Loucy (cell line): ENCODE measurements at regions not wholly inside any gene's neighbourhood (a gene's known extent, or its start where the extent isn't known, plus 50 kb on each side); places are given as distances from the start of the nearest gene placed in this dataset.

Source experiments
- H2AFZ ChIP-seq: fragments of 200-600 bp; sonication (generic); 2 replicates; pipeline ENCODE4 v1.6.0; 2016; ENCODE audit warnings: antibody characterized with exemption, mild to moderate bottlenecking, low read length, moderate library complexity
- H3F3A ChIP-seq: fragments of 200-600 bp; 2 replicates; pipeline ENCODE4 v1.6.0; 2016; ENCODE audit warnings: antibody characterized with exemption, low read depth, mild to moderate bottlenecking
- H3K27me3 ChIP-seq: fragments of 200-600 bp; sonication (generic); 2 replicates; pipeline ENCODE4 v1.6.1; 2014; ENCODE audit warnings: low read length, mild to moderate bottlenecking; ENCODE audit not compliant: insufficient read depth, poor library complexity, severe bottlenecking
- H3K36me3 ChIP-seq: fragments of 200-600 bp; sonication (generic); 2 replicates; pipeline ENCODE4 v1.6.1; 2016; ENCODE audit warnings: low read length; ENCODE audit not compliant: insufficient read depth
- H3K4me1 ChIP-seq: fragments of 200-600 bp; sonication (generic); 2 replicates; pipeline ENCODE4 v1.5.1; 2014; ENCODE audit warnings: low read length, mild to moderate bottlenecking; ENCODE audit not compliant: insufficient read depth, poor library complexity, severe bottlenecking
- H3K4me2 ChIP-seq: fragments of 200-600 bp; sonication (generic); 2 replicates; pipeline ENCODE4 v1.6.0; 2014; ENCODE audit warnings: antibody characterized with exemption, low read length, low read depth, mild to moderate bottlenecking; ENCODE audit not compliant: poor library complexity, severe bottlenecking
- H3K4me3 ChIP-seq: fragments of 200-600 bp; sonication (generic); 2 replicates; pipeline ENCODE4 v1.5.1; 2014; ENCODE audit warnings: low read length, mild to moderate bottlenecking, mixed read lengths; ENCODE audit not compliant: poor library complexity, severe bottlenecking
- H3K79me2 ChIP-seq: fragments of 200-600 bp; sonication (generic); 2 replicates; pipeline ENCODE4 v1.6.1; 2014; ENCODE audit warnings: low read length; ENCODE audit not compliant: insufficient read depth
- H3K9ac ChIP-seq: fragments of 200-600 bp; sonication (generic); 2 replicates; pipeline ENCODE4 v1.6.0; 2014; ENCODE audit warnings: mild to moderate bottlenecking, low read depth, low read length, moderate library complexity; ENCODE audit not compliant: poor library complexity, severe bottlenecking
- H3K9me2 ChIP-seq: fragments of 200-600 bp; sonication (generic); replicated peaks from 2 replicates; pipeline ENCODE4 v1.6.1; 2016; ENCODE audit warnings: low read depth, low read length, mixed read lengths
- H3K9me3 ChIP-seq: fragments of 200-600 bp; sonication (generic); 2 replicates; pipeline ENCODE4 v1.6.1; 2014; ENCODE audit warnings: mild to moderate bottlenecking, antibody characterized with exemption, low read length, low read depth; ENCODE audit not compliant: insufficient read depth
- H4K20me1 ChIP-seq: fragments of 200-600 bp; sonication (generic); 2 replicates; pipeline ENCODE4 v1.6.0; 2014; ENCODE audit warnings: antibody characterized with exemption, low read length, mild to moderate bottlenecking; ENCODE audit not compliant: insufficient read depth, poor library complexity, severe bottlenecking
- CTCF ChIP-seq: fragments of 200-600 bp; sonication (generic); conservative IDR thresholded peaks from 2 replicates; pipeline ENCODE4 v1.5.1; 2014; ENCODE audit warnings: mild to moderate bottlenecking, antibody characterized with exemption, low read length
- EZH2phosphoT487 ChIP-seq: fragments of 200-600 bp; IDR thresholded peaks from 2 replicates; pipeline ENCODE4 v1.6.1; 2018; ENCODE audit warnings: antibody characterized with exemption, mild to moderate bottlenecking, moderate library complexity, borderline replicate concordance

DNA sequence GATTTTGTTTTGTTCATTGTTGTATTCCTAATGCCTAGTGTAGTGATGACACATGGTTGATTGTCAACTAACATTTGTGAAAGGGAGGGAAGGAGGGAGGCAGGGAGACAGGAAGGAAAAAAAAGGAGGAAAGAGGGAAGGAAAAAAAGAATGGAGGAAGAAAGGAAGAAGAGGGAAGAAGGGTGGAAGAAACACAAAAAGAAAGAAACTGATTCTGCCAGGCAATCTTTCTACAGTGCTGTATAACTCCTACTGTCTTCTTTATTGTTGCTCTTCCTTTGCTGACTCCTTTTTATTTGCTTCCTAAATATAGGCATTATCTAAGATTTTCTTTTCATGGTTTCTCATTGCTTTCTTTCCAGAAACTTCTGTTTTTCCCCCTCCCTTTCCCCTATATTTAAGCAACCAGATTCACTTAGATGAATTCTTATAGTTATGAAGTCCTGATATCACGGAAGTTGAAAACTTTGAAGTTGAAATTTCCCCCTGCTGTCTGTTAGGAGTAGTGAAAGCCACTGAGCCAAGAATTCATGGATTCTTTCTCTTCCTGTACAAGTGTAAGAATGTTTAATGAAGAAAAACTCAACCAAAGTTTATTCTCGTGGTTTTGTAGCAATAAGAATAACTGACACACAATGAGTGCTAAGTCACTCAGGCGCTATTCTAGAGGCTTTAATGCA is 305.1 kb upstream of the FSHR start:
- TF ChIP-seq CTCF = no peak
- TF ChIP-seq EZH2phosphoT487 = no peak
- no peaks in the 10 kb centered on the region for H3K9me3 ChIP-seq
- no peak overlapping the region for H3K4me3 ChIP-seq
- no peaks in the 10 kb centered on the region for H3K9me2 ChIP-seq
- no peaks in the 10 kb centered on the region for H3K27me3 ChIP-seq
- no peaks in the 10 kb centered on the region for H3K36me3 ChIP-seq
- no peak overlapping the region for H3K4me2 ChIP-seq
- H2AFZ ChIP-seq = no peak overlapping the region
- no peaks in the 10 kb centered on the region for H4K20me1 ChIP-seq
- no peaks in the 10 kb centered on the region for H3F3A ChIP-seq
- no peak overlapping the region for H3K9ac ChIP-seq
- no peaks in the 10 kb centered on the region for H3K79me2 ChIP-seq
- H3K4me1 ChIP-seq = no peaks in the 10 kb centered on the region

DNA sequence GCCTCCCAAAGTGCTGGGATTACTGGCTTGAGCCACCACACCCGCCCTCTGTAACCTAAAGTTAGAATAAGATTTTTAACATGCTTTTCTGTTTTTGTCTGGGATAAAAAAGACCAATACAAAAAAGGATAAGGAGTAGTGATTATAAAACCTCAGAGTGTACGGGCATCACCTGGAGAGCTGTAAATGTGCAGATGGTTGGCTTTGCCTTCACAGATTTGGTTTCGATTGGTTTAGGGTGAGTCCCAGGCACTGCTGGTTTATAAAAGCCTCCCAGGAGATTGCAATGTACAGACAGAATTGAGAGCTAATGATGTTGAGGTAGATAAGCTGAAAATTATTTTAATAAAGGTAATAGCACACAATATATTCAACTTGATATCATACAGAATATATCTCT is 289.7 kb upstream of the FSHR start:
- H4K20me1 ChIP-seq = no peaks in the 10 kb centered on the region
- no peak overlapping the region for H3K9ac ChIP-seq
- no peaks in the 10 kb centered on the region for H3K4me1 ChIP-seq
- no peak overlapping the region for H3K4me2 ChIP-seq
- H3K27me3 ChIP-seq = no peaks in the 10 kb centered on the region
- no peaks in the 10 kb centered on the region for H3K79me2 ChIP-seq
- H3F3A ChIP-seq = no peaks in the 10 kb centered on the region
- H2AFZ ChIP-seq = no peak overlapping the region
- H3K4me3 ChIP-seq = no peak overlapping the region
- TF ChIP-seq EZH2phosphoT487 (no peak), CTCF (no peak)
- H3K36me3 ChIP-seq = no peaks in the 10 kb centered on the region
- H3K9me3 ChIP-seq = no peaks in the 10 kb centered on the region
- no peaks in the 10 kb centered on the region for H3K9me2 ChIP-seq

GRCh38 chr2:49426996-49427395 is 272.7 kb upstream of the FSHR start:
- Histone ChIP-seq H3K9ac (no peak overlapping the region), H2AFZ (no peak overlapping the region), H3K4me3 (no peak overlapping the region), H3K9me3 (no peaks in the 10 kb centered on the region), H3K4me2 (no peak overlapping the region), H3K4me1 (no peaks in the 10 kb centered on the region), H4K20me1 (no peaks in the 10 kb centered on the region), H3K9me2 (no peaks in the 10 kb centered on the region), H3K27me3 (no peaks in the 10 kb centered on the region), H3K36me3 (no peaks in the 10 kb centered on the region), H3F3A (no peaks in the 10 kb centered on the region), H3K79me2 (no peaks in the 10 kb centered on the region)
- TF ChIP-seq CTCF (no peak), EZH2phosphoT487 (no peak)
